ENCODE measurements at regions not wholly inside any gene's neighbourhood (a gene's known extent, or its start where the extent isn't known, plus 50 kb on each side); places are given as distances from the start of the nearest gene placed in this dataset.

DNA sequence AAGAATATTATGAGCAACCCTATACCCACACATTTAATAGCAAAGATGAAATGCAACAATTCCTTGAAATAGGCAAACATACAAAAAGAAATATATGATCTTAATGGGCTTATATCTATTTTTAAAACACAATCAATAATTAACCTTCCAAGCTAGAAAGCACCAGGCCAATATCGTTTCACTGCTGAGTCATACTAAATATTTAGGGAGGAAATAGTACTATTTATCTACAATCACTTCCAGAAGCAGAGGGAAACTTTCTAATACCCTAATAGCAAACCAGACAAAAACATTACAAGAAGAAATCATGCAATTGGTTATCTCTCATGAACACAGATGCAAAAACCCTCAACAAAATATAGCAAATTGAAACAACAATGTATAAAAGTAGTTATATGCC lies 207.8 kb downstream of the MTHFS start:
- TF ChIP-seq CTCF (IDR thresholded peaks at IDR 0.05) (no peak), POLR2A (IDR thresholded peaks at IDR 0.05) (no peak), POLR2AphosphoS5 (IDR thresholded peaks at IDR 0.05) (no peak)
